ENCODE measurements at regions not wholly inside any gene's neighbourhood (a gene's known extent, or its start where the extent isn't known, plus 50 kb on each side); places are given as distances from the start of the nearest gene placed in this dataset.

DNA sequence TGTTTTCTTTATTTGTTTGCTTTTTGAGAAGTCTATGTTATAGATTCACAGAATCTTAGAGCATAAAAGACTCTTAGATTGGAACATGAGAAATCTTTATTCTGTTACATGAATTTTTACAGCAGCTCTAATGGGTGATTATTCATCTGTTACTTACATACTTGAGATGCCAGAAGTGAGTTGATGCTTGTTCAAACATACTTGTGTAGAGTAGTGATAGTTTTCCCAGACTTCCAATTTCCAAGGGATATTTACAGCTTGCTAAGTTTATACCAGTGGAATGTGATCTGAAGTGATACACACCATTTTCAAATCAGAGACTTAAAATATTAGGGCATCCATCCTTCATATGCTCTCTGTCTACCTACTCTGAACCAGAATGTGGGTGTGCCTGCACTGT, 252.9 kb upstream of the SMIM31 start:
- H3K36me3 ChIP-seq (ENCODE audit: control insufficient read depth in 2 of 4, insufficient read depth in 4 of 4, low read length in 3 of 4): no peaks in the 10 kb centered on the region
- H3K27me3 ChIP-seq (replicated peaks in 1 of 4; ENCODE audit: control insufficient read depth in 3 of 4, extremely low read depth in 1 of 4, insufficient read depth in 3 of 4, low read length in 3 of 4): peaks cover 0 to 1% (median 0%) of the 10 kb centered on the region in 4 experiments; a peak in 1 of 7 replicates
- no peak overlapping the region for H3K27ac ChIP-seq (ENCODE audit: low read depth, low read length)
- no peak for DNase-seq (ENCODE audit: low read depth in 1 of 2, low spot score in 2 of 2)
- no peak overlapping the region for H3K4ac ChIP-seq (replicated peaks; ENCODE audit: insufficient read length, low read depth, low read length)
- H3K23ac ChIP-seq (ENCODE audit: insufficient read length): no peak overlapping the region
- H3K4me1 ChIP-seq (replicated peaks in 1 of 4; ENCODE audit: control insufficient read depth in 3 of 4, insufficient read depth in 4 of 4, low read length in 3 of 4): no peaks in the 10 kb centered on the region
- no peaks in the 10 kb centered on the region for H3K23me2 ChIP-seq (ENCODE audit: low read depth, low read length)
- H4K5ac ChIP-seq (ENCODE audit: insufficient read length, low read depth, low read length): no peak overlapping the region
- no peak overlapping the region for H2BK15ac ChIP-seq (ENCODE audit: low read length)
- H2AK5ac ChIP-seq (ENCODE audit: low read depth, low read length): no peak overlapping the region
- CTCF ChIA-PET (ENCODE audit: partially characterized antibody): no interaction called here
- H3K18ac ChIP-seq (ENCODE audit: extremely low read depth, low read length): no peak overlapping the region
- no peak overlapping the region for H2BK12ac ChIP-seq (ENCODE audit: low read depth, low read length)
- no peak for FAIRE-seq
- H3K79me1 ChIP-seq (ENCODE audit: low read depth, low read length): no peaks in the 10 kb centered on the region
- no peak overlapping the region for H2BK5ac ChIP-seq (ENCODE audit: low read depth, low read length)
- no peak overlapping the region for H3K4me2 ChIP-seq (ENCODE audit: insufficient read depth in 1 of 2, low read depth in 2 of 2, low read length in 2 of 2)
- no peak overlapping the region for H2BK120ac ChIP-seq (replicated peaks; ENCODE audit: low read depth, low read length)
- POLR2A ChIA-PET (ENCODE audit: partially characterized antibody): no interaction called here
- no peak overlapping the region for H3K9ac ChIP-seq (replicated peaks in 1 of 4; ENCODE audit: extremely low read depth in 1 of 4, low read depth in 3 of 4, low read length in 3 of 4)
- no peaks in the 10 kb centered on the region for H4K20me1 ChIP-seq (replicated peaks in 1 of 2; ENCODE audit: control insufficient read depth in 1 of 2, insufficient read depth in 2 of 2, low read length in 2 of 2)
- H3K14ac ChIP-seq (ENCODE audit: insufficient read length): no peak overlapping the region
- no peak overlapping the region for H4K8ac ChIP-seq (ENCODE audit: extremely low read depth, insufficient read depth, low read length)
- H3K79me2 ChIP-seq (ENCODE audit: control insufficient read depth in 1 of 2, insufficient read depth in 2 of 2, low read length in 2 of 2): no peaks in the 10 kb centered on the region
- no peak overlapping the region for H2BK20ac ChIP-seq (ENCODE audit: low read length)
- no peaks in the 10 kb centered on the region for H3K9me3 ChIP-seq (ENCODE audit: insufficient read depth in 2 of 2, low read depth in 1 of 2, low read length in 1 of 2)
- H2AFZ ChIP-seq (ENCODE audit: low read length): 0 out of 2 replicates have a peak overlapping the region, but pooled peaks have one; percentile 56
- H3K56ac ChIP-seq (replicated peaks; ENCODE audit: insufficient read length, low read depth, low read length): no peak overlapping the region
- no peak overlapping the region for H4K91ac ChIP-seq (replicated peaks; ENCODE audit: insufficient read length, low read length)
- no peak overlapping the region for H3K4me3 ChIP-seq (ENCODE audit: extremely low read depth in 1 of 4, insufficient read depth in 2 of 4, low read depth in 3 of 4, low read length in 4 of 4)
- TF ChIP-seq KDM4A (IDR thresholded peaks at IDR 0.05; ENCODE audit: low read depth, low read length, severe bottlenecking) (no peak), TAF7 (optimal IDR thresholded peaks at IDR 0.05; ENCODE audit: borderline replicate concordance, low read depth, low read length) (no peak), JUND (IDR thresholded peaks at IDR 0.05; ENCODE audit: low read length) (no peak), SIN3A (conservative IDR thresholded peaks at IDR 0.05 in 1 of 2, IDR thresholded peaks at IDR 0.05 in 1 of 2; ENCODE audit: low read depth in 1 of 2, low read length in 2 of 2) (no peak), ATF2 (IDR thresholded peaks at IDR 0.05; ENCODE audit: low read length) (no peak), POLR2AphosphoS5 (IDR thresholded peaks at IDR 0.05; ENCODE audit: low read depth, low read length) (no peak), BCL11A (IDR thresholded peaks at IDR 0.05; ENCODE audit: low read depth in 2 of 2, low read length in 2 of 2) (no peak), CHD1 (IDR thresholded peaks at IDR 0.05; ENCODE audit: low read depth, low read length) (no peak)
- TF ChIP-seq, protein P1, sequence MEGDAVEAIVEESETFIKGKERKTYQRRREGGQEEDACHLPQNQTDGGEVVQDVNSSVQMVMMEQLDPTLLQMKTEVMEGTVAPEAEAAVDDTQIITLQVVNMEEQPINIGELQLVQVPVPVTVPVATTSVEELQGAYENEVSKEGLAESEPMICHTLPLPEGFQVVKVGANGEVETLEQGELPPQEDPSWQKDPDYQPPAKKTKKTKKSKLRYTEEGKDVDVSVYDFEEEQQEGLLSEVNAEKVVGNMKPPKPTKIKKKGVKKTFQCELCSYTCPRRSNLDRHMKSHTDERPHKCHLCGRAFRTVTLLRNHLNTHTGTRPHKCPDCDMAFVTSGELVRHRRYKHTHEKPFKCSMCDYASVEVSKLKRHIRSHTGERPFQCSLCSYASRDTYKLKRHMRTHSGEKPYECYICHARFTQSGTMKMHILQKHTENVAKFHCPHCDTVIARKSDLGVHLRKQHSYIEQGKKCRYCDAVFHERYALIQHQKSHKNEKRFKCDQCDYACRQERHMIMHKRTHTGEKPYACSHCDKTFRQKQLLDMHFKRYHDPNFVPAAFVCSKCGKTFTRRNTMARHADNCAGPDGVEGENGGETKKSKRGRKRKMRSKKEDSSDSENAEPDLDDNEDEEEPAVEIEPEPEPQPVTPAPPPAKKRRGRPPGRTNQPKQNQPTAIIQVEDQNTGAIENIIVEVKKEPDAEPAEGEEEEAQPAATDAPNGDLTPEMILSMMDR (IDR thresholded peaks at IDR 0.05; ENCODE audit: control extremely low read depth in 1 of 3, insufficient read depth in 1 of 3, low read depth in 1 of 3, low read length in 3 of 3): no peak
- TF ChIP-seq, protein P2, sequence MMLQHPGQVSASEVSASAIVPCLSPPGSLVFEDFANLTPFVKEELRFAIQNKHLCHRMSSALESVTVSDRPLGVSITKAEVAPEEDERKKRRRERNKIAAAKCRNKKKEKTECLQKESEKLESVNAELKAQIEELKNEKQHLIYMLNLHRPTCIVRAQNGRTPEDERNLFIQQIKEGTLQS (IDR thresholded peaks at IDR 0.05; ENCODE audit: insufficient read depth, low read depth, low read length): no peak

Measured in H1 (cell line).